ENCODE measurements at regions not wholly inside any gene's neighbourhood (a gene's known extent, or its start where the extent isn't known, plus 50 kb on each side); places are given as distances from the start of the nearest gene placed in this dataset.
A peak's percentile ranks its signal among the peaks of the same experiment; 100 is the strongest.
"Not testable (repeated sequence)": the region's sequence is repeated elsewhere in the genome, so short reads cannot be mapped to it uniquely, and the experiment has no call there.

GRCh38 chr11:12585861-12586260 lies 88.4 kb upstream of the TEAD1 start:
- no peak overlapping the region for H3K27ac Mint-ChIP-seq
- Histone ChIP-seq H3K4me3 (ENCODE audit: low read length) (no peak overlapping the region), H3K27me3 (ENCODE audit: insufficient read depth, low read length, poor library complexity, severe bottlenecking) (no peaks in the 10 kb centered on the region), H3K9me3 (ENCODE audit: low read length) (no peaks in the 10 kb centered on the region), H3K27ac (ENCODE audit: low read depth, low read length) (no peak overlapping the region), H3K36me3 (ENCODE audit: insufficient read depth, low read length) (no peaks in the 10 kb centered on the region), H3K4me1 (ENCODE audit: insufficient read depth, low read length) (no peaks in the 10 kb centered on the region)
- CTCF ChIA-PET: no interaction called here
- H3K27me3 Mint-ChIP-seq: peaks cover 9 to 13% of the 10 kb centered on the region in 2 donors
- no peak for DNase-seq
- no peak overlapping the region for H3K4me3 Mint-ChIP-seq
- H3K4me1 Mint-ChIP-seq: peaks cover 0 to 6% (median 0%) of the 10 kb centered on the region in 3 donors
- no peaks in the 10 kb centered on the region for H3K36me3 Mint-ChIP-seq
- POLR2A ChIA-PET: no interaction called here
- no peaks in the 10 kb centered on the region for H3K9me3 Mint-ChIP-seq

DNA sequence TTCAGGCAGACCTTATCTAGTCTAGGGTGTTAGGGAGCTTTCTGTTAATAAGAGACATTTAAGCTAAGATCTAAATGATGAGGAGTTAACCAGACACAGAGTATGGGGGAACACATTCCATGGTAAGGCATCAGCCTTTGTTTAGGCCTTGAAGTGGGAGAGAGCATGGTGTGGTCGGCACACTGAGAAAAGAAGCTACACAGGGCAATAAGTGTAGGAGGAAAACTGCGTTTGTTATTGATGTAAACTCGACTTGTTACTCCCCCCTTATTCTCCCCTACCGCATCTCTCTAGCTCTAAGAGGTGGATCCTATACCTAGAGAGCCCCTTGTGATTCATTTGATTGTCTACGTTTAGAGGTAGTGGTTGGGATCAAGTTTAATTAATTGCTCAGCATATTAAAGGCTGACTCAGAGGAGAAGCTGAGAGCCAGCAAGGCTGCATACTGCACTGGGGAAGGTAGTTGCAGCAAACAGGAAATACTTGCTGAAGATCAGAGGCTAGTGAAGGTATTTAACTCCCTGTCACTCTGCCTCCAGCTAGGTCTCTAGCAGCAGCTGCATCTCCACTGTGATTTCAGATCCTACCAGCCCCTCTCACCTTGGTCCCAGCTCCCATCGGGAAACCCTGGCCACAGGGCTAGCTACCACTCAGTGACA lies 86.8 kb upstream of the TEAD1 start:
- Histone ChIP-seq H3K36me3 (ENCODE audit: insufficient read depth, low read length) (no peaks in the 10 kb centered on the region), H3K27me3 (ENCODE audit: insufficient read depth, low read length, poor library complexity, severe bottlenecking) (no peaks in the 10 kb centered on the region), H3K9me3 (ENCODE audit: low read length) (no peaks in the 10 kb centered on the region), H3K4me3 (ENCODE audit: low read length) (no peak overlapping the region), H3K4me1 (ENCODE audit: insufficient read depth, low read length) (no peaks in the 10 kb centered on the region), H3K27ac (ENCODE audit: low read depth, low read length) (no peak overlapping the region)
- Mint-ChIP-seq H3K36me3 (no peaks in the 10 kb centered on the region), H3K4me1 (peaks cover 0 to 6% (median 0%) of the 10 kb centered on the region in 3 donors), H3K4me3 (no peak overlapping the region), H3K9me3 (no peaks in the 10 kb centered on the region), H3K27me3 (peaks cover 4 to 22% of the 10 kb centered on the region in 2 donors), H3K27ac (no peak overlapping the region)
- DNase-seq: no peak
- CTCF ChIA-PET: interaction anchor here (1.1 kb wide), 1 partner anchor 8 kb away, joined by 3 read pairs; no protein-coding TSS in a partner anchor
- POLR2A ChIA-PET: no interaction called here

GRCh38 chr11:12591706-12592105 lies 82.5 kb upstream of the TEAD1 start:
- Histone ChIP-seq H3K9me3 (ENCODE audit: low read length) (no peaks in the 10 kb centered on the region), H3K36me3 (ENCODE audit: insufficient read depth, low read length) (no peaks in the 10 kb centered on the region), H3K4me1 (ENCODE audit: insufficient read depth, low read length) (no peaks in the 10 kb centered on the region), H3K4me3 (ENCODE audit: low read length) (no peak overlapping the region), H3K27ac (ENCODE audit: low read depth, low read length) (no peak overlapping the region), H3K27me3 (ENCODE audit: insufficient read depth, low read length, poor library complexity, severe bottlenecking) (no peaks in the 10 kb centered on the region)
- H3K27ac Mint-ChIP-seq: peak overlapping the region in 1 of 8 donors; percentile 48
- H3K36me3 Mint-ChIP-seq: no peaks in the 10 kb centered on the region
- H3K27me3 Mint-ChIP-seq: peaks cover 11 to 27% of the 10 kb centered on the region in 2 donors
- no peak for DNase-seq
- POLR2A ChIA-PET: no interaction called here
- peaks cover 0 to 6% (median 0%) of the 10 kb centered on the region in 3 donors for H3K4me1 Mint-ChIP-seq
- peaks cover 0 to 7% (median 1%) of the 10 kb centered on the region in 5 donors for H3K9me3 Mint-ChIP-seq
- CTCF ChIA-PET: no interaction called here
- no peak overlapping the region for H3K4me3 Mint-ChIP-seq

DNA sequence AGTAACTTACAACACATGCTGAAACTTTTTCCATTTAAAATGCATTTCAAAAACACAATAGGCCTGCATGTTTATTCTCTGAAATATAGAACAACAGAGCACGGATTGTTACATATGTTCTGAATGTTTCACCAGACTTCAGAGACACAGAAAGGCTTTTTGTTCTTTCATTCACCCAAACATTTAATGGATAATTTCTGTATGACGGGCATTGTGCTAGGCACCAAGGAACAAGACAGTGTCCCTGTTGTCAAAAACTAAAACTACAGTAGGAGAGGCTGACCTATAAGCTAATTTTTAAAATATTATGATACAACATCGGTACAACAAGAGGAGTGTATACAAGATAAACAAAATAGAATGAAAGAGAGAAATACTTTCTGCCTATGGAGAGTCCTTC lies 81.9 kb upstream of the TEAD1 start:
- no peaks in the 10 kb centered on the region for H3K4me1 ChIP-seq (ENCODE audit: insufficient read depth, low read length)
- H3K27me3 Mint-ChIP-seq: peaks cover 11 to 27% of the 10 kb centered on the region in 2 donors
- H3K27ac Mint-ChIP-seq: no peak overlapping the region
- H3K27me3 ChIP-seq (ENCODE audit: insufficient read depth, low read length, poor library complexity, severe bottlenecking): no peaks in the 10 kb centered on the region
- POLR2A ChIA-PET: no interaction called here
- H3K36me3 ChIP-seq (ENCODE audit: insufficient read depth, low read length): no peaks in the 10 kb centered on the region
- H3K4me1 Mint-ChIP-seq: peaks cover 0 to 2% (median 0%) of the 10 kb centered on the region in 3 donors
- no peak overlapping the region for H3K4me3 ChIP-seq (ENCODE audit: low read length)
- no peak overlapping the region for H3K27ac ChIP-seq (ENCODE audit: low read depth, low read length)
- no peak for DNase-seq
- no peaks in the 10 kb centered on the region for H3K36me3 Mint-ChIP-seq
- CTCF ChIA-PET: no interaction called here
- peaks cover 0 to 10% (median 5%) of the 10 kb centered on the region in 5 donors for H3K9me3 Mint-ChIP-seq
- no peaks in the 10 kb centered on the region for H3K9me3 ChIP-seq (ENCODE audit: low read length)
- H3K4me3 Mint-ChIP-seq: no peak overlapping the region

DNA sequence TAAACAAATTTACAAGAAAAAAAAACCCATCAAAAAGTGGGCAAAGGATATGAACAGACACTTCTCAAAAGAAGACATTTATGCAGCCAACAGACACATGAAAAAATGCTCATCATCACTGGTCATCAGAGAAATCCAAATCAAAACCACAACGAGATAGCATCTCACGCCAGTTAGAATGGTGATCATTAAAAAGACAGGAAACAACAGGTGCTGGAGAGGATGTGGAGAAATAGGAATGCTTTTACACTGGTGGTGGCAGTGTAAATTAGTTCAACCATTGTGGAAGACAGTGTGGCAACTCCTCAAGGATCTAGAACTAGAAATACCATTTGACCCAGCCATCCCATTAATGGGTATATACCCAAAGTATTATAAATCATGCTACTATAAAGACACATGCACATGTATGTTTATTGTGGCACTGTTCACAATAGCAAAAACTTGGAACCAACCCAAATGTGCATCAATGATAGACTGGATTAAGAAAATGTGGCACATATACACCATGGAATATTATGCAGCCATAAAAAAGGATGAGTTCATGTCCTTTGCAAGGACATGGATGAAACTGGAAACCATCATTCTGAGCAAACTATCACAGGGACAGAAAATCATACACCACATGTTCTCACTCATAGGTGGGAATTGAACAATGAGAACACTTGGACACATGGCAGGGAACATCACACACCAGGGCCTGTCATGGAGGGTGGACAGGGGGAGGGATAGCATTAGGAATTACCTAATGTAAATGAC lies 79.0 kb upstream of the TEAD1 start:
- H3K9me3 ChIP-seq (ENCODE audit: low read length); H3K36me3 ChIP-seq (ENCODE audit: insufficient read depth, low read length); H3K27ac Mint-ChIP-seq; H3K27ac ChIP-seq (ENCODE audit: low read depth, low read length); H3K36me3 Mint-ChIP-seq; DNase-seq; H3K4me3 ChIP-seq (ENCODE audit: low read length); POLR2A ChIA-PET; H3K27me3 ChIP-seq (ENCODE audit: insufficient read depth, low read length, poor library complexity, severe bottlenecking); H3K4me3 Mint-ChIP-seq: not testable (repeated sequence)
- Mint-ChIP-seq H3K4me1 (peaks cover 10 to 18% (median 11%) of the 10 kb centered on the region in 3 donors), H3K9me3 (peaks cover 0 to 10% (median 5%) of the 10 kb centered on the region in 5 donors), H3K27me3 (peaks cover 17 to 30% of the 10 kb centered on the region in 2 donors)
- CTCF ChIA-PET: interaction anchor here (0.9 kb wide), 1 partner anchor 7 kb away, joined by 3 read pairs; no protein-coding TSS in a partner anchor
- peaks cover 18% of the 10 kb centered on the region for H3K4me1 ChIP-seq (ENCODE audit: insufficient read depth, low read length)

- no peaks in the 10 kb centered on the region for H3K36me3 Mint-ChIP-seq
- no peaks in the 10 kb centered on the region for H3K9me3 ChIP-seq (ENCODE audit: low read length)
- POLR2A ChIA-PET: no interaction called here
Measured at GRCh38 chr11:12598330-12599256, 75.6 kb upstream of the TEAD1 start.

DNA sequence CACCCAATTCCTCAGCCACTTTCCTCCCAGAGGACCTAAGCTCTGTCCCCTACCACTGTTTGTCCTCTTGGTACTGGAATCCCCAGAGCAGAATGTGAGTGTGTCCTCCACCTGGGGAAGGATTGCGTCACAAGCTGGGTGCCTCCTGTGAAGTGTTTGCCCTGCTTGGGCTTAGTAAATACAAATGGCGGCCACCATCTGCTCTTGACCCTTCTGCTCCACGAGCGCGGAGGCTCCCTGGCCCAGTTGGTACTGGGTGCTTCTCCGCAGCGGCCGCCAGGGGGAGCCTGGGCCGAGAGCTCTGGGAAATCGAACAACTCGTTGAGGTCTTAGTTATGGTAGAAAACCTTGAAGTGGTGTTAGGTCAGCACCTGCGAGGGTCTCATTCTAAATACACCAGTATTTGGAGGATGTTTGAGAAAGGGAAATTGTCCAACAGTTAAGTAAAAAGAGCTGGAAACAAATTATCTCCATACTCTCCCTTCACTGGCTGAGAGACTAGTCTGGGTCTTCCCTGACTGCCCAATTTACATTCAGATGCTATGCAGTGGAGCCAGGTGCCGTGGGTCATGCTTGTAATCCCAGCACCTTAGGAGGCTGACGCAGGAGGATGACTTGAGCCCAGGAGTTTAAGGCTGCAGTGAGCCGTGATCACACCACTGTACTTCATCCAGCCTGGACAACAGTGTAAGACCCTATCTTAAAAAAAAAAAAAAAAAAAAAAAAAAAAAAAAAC lies 74.6 kb upstream of the TEAD1 start:
- ChIA-PET CTCF (interaction anchor here (0.7 to 2.2 kb wide), 6 partner anchors 10 to 268 kb away, joined by 3 to 7 read pairs (median 4); no protein-coding TSS in a partner anchor), POLR2A (no interaction called here)
- no peak overlapping the region for H3K4me3 ChIP-seq (ENCODE audit: low read length)
- no peaks in the 10 kb centered on the region for H3K27me3 ChIP-seq (ENCODE audit: insufficient read depth, low read length, poor library complexity, severe bottlenecking)
- Mint-ChIP-seq H3K4me1 (peaks cover 10 to 18% (median 11%) of the 10 kb centered on the region in 3 donors), H3K27me3 (peaks cover 15 to 35% of the 10 kb centered on the region in 2 donors), H3K36me3 (no peaks in the 10 kb centered on the region), H3K9me3 (peaks cover 0 to 10% (median 5%) of the 10 kb centered on the region in 5 donors), H3K27ac (no peak overlapping the region), H3K4me3 (no peak overlapping the region)
- H3K4me1 ChIP-seq (ENCODE audit: insufficient read depth, low read length): peaks cover 18% of the 10 kb centered on the region
- no peak overlapping the region for H3K27ac ChIP-seq (ENCODE audit: low read depth, low read length)
- no peaks in the 10 kb centered on the region for H3K36me3 ChIP-seq (ENCODE audit: insufficient read depth, low read length)
- peak in 3 of 5 donors; percentile 2 to 45 (median 11) for DNase-seq
- H3K9me3 ChIP-seq (ENCODE audit: low read length): no peaks in the 10 kb centered on the region

More at GRCh38 chr11:12598330-12599256, 75.6 kb upstream of the TEAD1 start:
- peaks cover 0 to 10% (median 5%) of the 10 kb centered on the region in 5 donors for H3K9me3 Mint-ChIP-seq
- Histone ChIP-seq H3K36me3 (ENCODE audit: insufficient read depth, low read length) (no peaks in the 10 kb centered on the region), H3K4me1 (ENCODE audit: insufficient read depth, low read length) (peaks cover 18% of the 10 kb centered on the region), H3K4me3 (ENCODE audit: low read length) (no peak overlapping the region), H3K27me3 (ENCODE audit: insufficient read depth, low read length, poor library complexity, severe bottlenecking) (no peaks in the 10 kb centered on the region), H3K27ac (ENCODE audit: low read depth, low read length) (no peak overlapping the region)
- H3K27me3 Mint-ChIP-seq: peaks cover 14 to 32% of the 10 kb centered on the region in 2 donors
- DNase-seq: peak in 2 of 5 donors; percentile 13
- H3K4me3 Mint-ChIP-seq: peak overlapping the region in 1 of 7 donors; percentile 44
- CTCF ChIA-PET: interaction anchor here (1.1 to 2.2 kb wide), 4 partner anchors 9 to 267 kb away, joined by 3 to 7 read pairs (median 6); no protein-coding TSS in a partner anchor
- peaks cover 10 to 18% (median 11%) of the 10 kb centered on the region in 3 donors for H3K4me1 Mint-ChIP-seq
- H3K27ac Mint-ChIP-seq: peak overlapping the region in 1 of 8 donors; percentile 62

Data from CD8-positive, alpha-beta memory T cell (primary cell).